Fibroblast of lung (primary cell): ENCODE measurements at regions not wholly inside any gene's neighbourhood (a gene's known extent, or its start where the extent isn't known, plus 50 kb on each side); places are given as distances from the start of the nearest gene placed in this dataset.
A peak's percentile ranks its signal among the peaks of the same experiment; 100 is the strongest.

Experiments used
- DNase-seq, 2 donors: peaks; one replicate each; pipeline versions ENCODE4 v3.0.0 to v3.0.0-alpha.2; 2010; ENCODE audit warnings: low read depth in 2 of 2
- H2AFZ ChIP-seq: 2 replicates; pipeline ENCODE4 v1.5.1; 2012; ENCODE audit warnings: low read length, control low read depth, inconsistent platforms
- H3K27ac ChIP-seq: 2 replicates; pipeline ENCODE4 v1.5.1; 2011; ENCODE audit warnings: low read length, control low read depth; ENCODE audit not compliant: insufficient read depth
- H3K27me3 ChIP-seq: 2 replicates; pipeline ENCODE4 v1.5.1; 2011; ENCODE audit warnings: mild to moderate bottlenecking, low read length; ENCODE audit not compliant: control insufficient read depth, insufficient read depth
- H3K36me3 ChIP-seq: 2 replicates; pipeline ENCODE4 v1.5.1; 2011; ENCODE audit warnings: low read length; ENCODE audit not compliant: control insufficient read depth, insufficient read depth
- H3K4me1 ChIP-seq: 2 replicates; pipeline ENCODE4 v1.5.1; 2011; ENCODE audit warnings: low read length; ENCODE audit not compliant: control insufficient read depth, insufficient read depth; ENCODE audit errors: extremely low read depth
- H3K4me2 ChIP-seq: 2 replicates; pipeline ENCODE4 v1.5.1; 2011; ENCODE audit warnings: low read length, control low read depth; ENCODE audit not compliant: insufficient read depth; ENCODE audit errors: extremely low read depth
- H3K4me3 ChIP-seq, 4 experiments: fragments of 200-600 bp in 1 of 4; sonication (generic) in 1 of 4; replicated peaks in 1 of 4; 2 replicates each; pipeline ENCODE4 v1.5.1; 2011 to 2016; ENCODE audit warnings: low read length in 4 of 4, low read depth in 3 of 4, mild to moderate bottlenecking in 3 of 4, control low read depth in 2 of 4, inconsistent platforms in 1 of 4, mixed read lengths in 1 of 4; ENCODE audit not compliant: insufficient read depth in 1 of 4; ENCODE audit errors: control extremely low read depth in 1 of 4
- H3K79me2 ChIP-seq: 2 replicates; pipeline ENCODE4 v1.5.1; 2012; ENCODE audit warnings: mild to moderate bottlenecking, low read length, inconsistent platforms; ENCODE audit not compliant: control insufficient read depth, insufficient read depth
- H3K9ac ChIP-seq: 2 replicates; pipeline ENCODE4 v1.5.1; 2011; ENCODE audit warnings: mild to moderate bottlenecking, low read length, control low read depth; ENCODE audit not compliant: insufficient read depth
- H3K9me3 ChIP-seq: 2 replicates; pipeline ENCODE4 v1.5.1; 2012; ENCODE audit warnings: low read depth, low read length; ENCODE audit not compliant: control insufficient read depth, insufficient read depth
- H4K20me1 ChIP-seq: 2 replicates; pipeline ENCODE4 v1.5.1; 2011; ENCODE audit warnings: low read length; ENCODE audit not compliant: control insufficient read depth, insufficient read depth; ENCODE audit errors: extremely low read depth
- EZH2 ChIP-seq: IDR thresholded peaks from 2 replicates; pipeline ENCODE4 v1.5.1; 2012; ENCODE audit warnings: low read length, control low read depth, mild to moderate bottlenecking; ENCODE audit errors: missing control alignments
- TF ChIP-seq, protein P1 (sequence below), 2 donors: IDR thresholded peaks in 1 of 2; conservative IDR thresholded peaks in 1 of 2; 1 replicate in 1 of 2; 2 replicates in 1 of 2; pipeline ENCODE4 v1.5.1; 2011 to 2012; ENCODE audit warnings: low read length in 2 of 2, control low read depth in 1 of 2, inconsistent platforms in 1 of 2, low read depth in 1 of 2, mild to moderate bottlenecking in 1 of 2

DNA sequence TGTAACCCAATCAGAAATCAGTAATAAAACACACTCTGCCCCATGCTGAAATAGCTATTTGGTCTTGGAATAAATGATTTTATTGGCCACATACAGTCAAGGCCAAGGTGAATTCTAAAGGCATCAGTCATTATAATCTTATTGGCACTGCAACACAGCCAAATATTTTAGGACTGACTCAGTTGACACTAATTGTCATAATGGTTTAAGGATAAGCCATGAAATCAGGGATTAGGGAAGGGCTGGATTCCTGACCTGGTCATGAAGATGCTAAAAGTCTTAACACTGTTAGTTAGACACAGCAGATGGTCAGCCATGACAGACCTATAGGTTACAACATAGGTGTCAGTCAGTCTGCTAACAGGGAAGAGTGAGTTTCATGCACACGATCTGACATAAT, 330.3 kb upstream of the NPSR1 start:
- Histone ChIP-seq H3K4me2 (no peak overlapping the region), H3K27me3 (no peaks in the 10 kb centered on the region), H3K79me2 (no peaks in the 10 kb centered on the region), H3K4me1 (no peaks in the 10 kb centered on the region), H3K27ac (no peak overlapping the region), H3K9ac (no peak overlapping the region), H3K36me3 (no peaks in the 10 kb centered on the region), H3K9me3 (no peaks in the 10 kb centered on the region), H2AFZ (no peak overlapping the region), H4K20me1 (no peaks in the 10 kb centered on the region), H3K4me3 (no peak overlapping the region)
- peak in 1 of 2 donors; percentile 38 for DNase-seq
- TF ChIP-seq, protein P1, sequence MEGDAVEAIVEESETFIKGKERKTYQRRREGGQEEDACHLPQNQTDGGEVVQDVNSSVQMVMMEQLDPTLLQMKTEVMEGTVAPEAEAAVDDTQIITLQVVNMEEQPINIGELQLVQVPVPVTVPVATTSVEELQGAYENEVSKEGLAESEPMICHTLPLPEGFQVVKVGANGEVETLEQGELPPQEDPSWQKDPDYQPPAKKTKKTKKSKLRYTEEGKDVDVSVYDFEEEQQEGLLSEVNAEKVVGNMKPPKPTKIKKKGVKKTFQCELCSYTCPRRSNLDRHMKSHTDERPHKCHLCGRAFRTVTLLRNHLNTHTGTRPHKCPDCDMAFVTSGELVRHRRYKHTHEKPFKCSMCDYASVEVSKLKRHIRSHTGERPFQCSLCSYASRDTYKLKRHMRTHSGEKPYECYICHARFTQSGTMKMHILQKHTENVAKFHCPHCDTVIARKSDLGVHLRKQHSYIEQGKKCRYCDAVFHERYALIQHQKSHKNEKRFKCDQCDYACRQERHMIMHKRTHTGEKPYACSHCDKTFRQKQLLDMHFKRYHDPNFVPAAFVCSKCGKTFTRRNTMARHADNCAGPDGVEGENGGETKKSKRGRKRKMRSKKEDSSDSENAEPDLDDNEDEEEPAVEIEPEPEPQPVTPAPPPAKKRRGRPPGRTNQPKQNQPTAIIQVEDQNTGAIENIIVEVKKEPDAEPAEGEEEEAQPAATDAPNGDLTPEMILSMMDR (conservative IDR thresholded peaks at IDR 0.05 in 1 of 2, IDR thresholded peaks at IDR 0.05 in 1 of 2; ENCODE audit: low read depth in 1 of 2, low read length in 2 of 2) = no peak

DNA sequence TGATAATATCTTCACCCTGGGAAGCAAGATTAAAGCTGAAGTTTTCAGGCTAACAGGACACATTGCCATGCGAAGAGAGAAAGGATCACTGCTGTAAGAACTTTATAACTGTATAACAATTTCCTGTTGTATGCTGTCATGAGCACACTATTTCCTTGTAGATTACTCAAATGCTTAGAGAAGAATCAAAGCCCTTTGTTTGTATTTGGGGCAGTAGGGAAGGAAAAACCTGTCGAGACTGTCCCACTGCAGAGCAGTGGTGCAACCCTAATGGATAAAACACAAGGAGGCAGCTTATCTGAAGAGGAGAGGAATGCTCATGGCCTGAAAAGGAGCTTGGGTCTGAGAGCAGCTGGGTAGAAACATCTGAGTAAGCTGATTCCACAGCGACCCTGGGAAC, 327.7 kb upstream of the NPSR1 start:
- Histone ChIP-seq H3K79me2 (no peaks in the 10 kb centered on the region), H3K36me3 (no peaks in the 10 kb centered on the region), H3K27me3 (no peaks in the 10 kb centered on the region), H3K4me2 (no peak overlapping the region), H4K20me1 (no peaks in the 10 kb centered on the region), H3K9me3 (no peaks in the 10 kb centered on the region), H3K4me1 (no peaks in the 10 kb centered on the region), H2AFZ (no peak overlapping the region), H3K9ac (no peak overlapping the region), H3K27ac (no peak overlapping the region), H3K4me3 (no peak overlapping the region)
- DNase-seq = no peak
- TF ChIP-seq EZH2 = no peak
- TF ChIP-seq, protein P1 (conservative IDR thresholded peaks at IDR 0.05 in 1 of 2, IDR thresholded peaks at IDR 0.05 in 1 of 2; ENCODE audit: low read depth in 1 of 2, low read length in 2 of 2) = no peak

DNA sequence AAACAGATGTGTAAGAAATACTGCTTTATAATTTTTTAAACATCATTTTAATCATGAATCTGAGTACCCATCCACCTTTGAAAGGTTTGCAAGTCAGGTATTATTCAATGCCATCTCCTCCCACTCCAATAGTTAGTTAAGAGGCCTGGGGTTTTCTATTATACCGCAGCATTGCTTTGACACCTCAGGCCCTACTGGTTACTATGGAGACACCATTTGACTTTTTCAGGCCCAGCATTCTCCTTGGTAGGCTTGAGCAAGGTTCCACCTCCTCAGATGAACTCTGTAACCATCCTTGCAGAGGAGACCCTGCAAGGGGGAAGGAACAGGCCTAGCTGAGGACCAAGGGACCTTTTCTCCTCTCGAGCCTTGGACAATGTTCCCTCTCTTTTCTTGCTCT, 326.9 kb upstream of the NPSR1 start:
- H3K4me1 ChIP-seq = no peaks in the 10 kb centered on the region
- H3K4me3 ChIP-seq = no peak overlapping the region
- H3K4me2 ChIP-seq = no peak overlapping the region
- no peak for DNase-seq
- H3K79me2 ChIP-seq = no peaks in the 10 kb centered on the region
- no peaks in the 10 kb centered on the region for H3K36me3 ChIP-seq
- TF ChIP-seq, protein P1 (conservative IDR thresholded peaks at IDR 0.05 in 1 of 2, IDR thresholded peaks at IDR 0.05 in 1 of 2; ENCODE audit: low read depth in 1 of 2, low read length in 2 of 2) = no peak
- no peak for TF ChIP-seq EZH2
- H3K9ac ChIP-seq = no peak overlapping the region
- no peak overlapping the region for H2AFZ ChIP-seq
- H3K9me3 ChIP-seq = no peaks in the 10 kb centered on the region
- H3K27me3 ChIP-seq = no peaks in the 10 kb centered on the region
- no peak overlapping the region for H3K27ac ChIP-seq
- H4K20me1 ChIP-seq = no peaks in the 10 kb centered on the region
